ENCODE measurements at regions not wholly inside any gene's neighbourhood (a gene's known extent, or its start where the extent isn't known, plus 50 kb on each side); places are given as distances from the start of the nearest gene placed in this dataset.

- H3K9ac ChIP-seq, result no peak overlapping the region
- no peaks in the 10 kb centered on the region for H3K4me1 ChIP-seq
- H3K9me3 ChIP-seq (ENCODE audit: control insufficient read depth, low read length), result no peaks in the 10 kb centered on the region
- H3K4me2 ChIP-seq (ENCODE audit: low read length), result no peak overlapping the region
- H2AFZ ChIP-seq, result no peak overlapping the region
- H3K4me3 ChIP-seq (ENCODE audit: low read depth, low read length), result no peak overlapping the region
- no peak overlapping the region for H3K27ac ChIP-seq
- no peaks in the 10 kb centered on the region for H3K27me3 ChIP-seq (ENCODE audit: control insufficient read depth, insufficient read depth, low read length)
- no peaks in the 10 kb centered on the region for H3K79me2 ChIP-seq
- no peak for TF ChIP-seq CTCF (IDR thresholded peaks at IDR 0.05)
- H3K36me3 ChIP-seq (ENCODE audit: control insufficient read depth, insufficient read depth, low read length), result no peaks in the 10 kb centered on the region
Measured at GRCh38 chr9:109886041-109886440, 106.0 kb downstream of the PALM2AKAP2 start.

DNA sequence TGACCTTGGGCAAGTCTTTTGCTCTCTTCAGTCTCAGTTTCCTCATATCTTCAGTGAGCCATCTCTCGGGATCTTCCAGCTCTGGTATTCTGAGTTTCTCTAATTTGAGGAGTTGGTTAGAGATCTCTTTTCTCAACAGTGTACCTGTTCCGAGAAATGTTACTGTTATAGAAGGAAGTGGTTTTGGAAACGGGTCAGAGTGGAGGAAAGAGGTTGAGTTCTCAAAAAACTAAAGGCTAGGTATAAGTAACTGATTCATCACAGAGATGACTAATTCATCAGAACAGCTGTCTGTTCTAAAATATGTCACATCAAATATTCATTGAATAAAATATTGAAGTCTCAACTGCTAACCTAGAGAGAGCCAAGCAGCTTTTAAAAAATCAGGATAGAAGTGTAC, 106.6 kb downstream of the PALM2AKAP2 start:
- no peak overlapping the region for H3K9ac ChIP-seq
- no peaks in the 10 kb centered on the region for H3K79me2 ChIP-seq
- H3K4me3 ChIP-seq (ENCODE audit: low read depth, low read length), result no peak overlapping the region
- H3K27me3 ChIP-seq (ENCODE audit: control insufficient read depth, insufficient read depth, low read length), result no peaks in the 10 kb centered on the region
- TF ChIP-seq CTCF (IDR thresholded peaks at IDR 0.05), result no peak
- H3K36me3 ChIP-seq (ENCODE audit: control insufficient read depth, insufficient read depth, low read length), result no peaks in the 10 kb centered on the region
- H2AFZ ChIP-seq, result no peak overlapping the region
- no peaks in the 10 kb centered on the region for H3K4me1 ChIP-seq
- no peak overlapping the region for H3K4me2 ChIP-seq (ENCODE audit: low read length)
- H3K9me3 ChIP-seq (ENCODE audit: control insufficient read depth, low read length), result no peaks in the 10 kb centered on the region
- H3K27ac ChIP-seq, result no peak overlapping the region

GRCh38 chr9:109887079-109887478, 107.1 kb downstream of the PALM2AKAP2 start:
- Histone ChIP-seq H3K79me2 (no peaks in the 10 kb centered on the region), H3K27ac (no peak overlapping the region), H3K4me1 (no peaks in the 10 kb centered on the region), H3K9ac (no peak overlapping the region), H2AFZ (no peak overlapping the region), H3K4me3 (ENCODE audit: low read depth, low read length) (no peak overlapping the region), H3K36me3 (ENCODE audit: control insufficient read depth, insufficient read depth, low read length) (no peaks in the 10 kb centered on the region), H3K9me3 (ENCODE audit: control insufficient read depth, low read length) (no peaks in the 10 kb centered on the region), H3K4me2 (ENCODE audit: low read length) (no peak overlapping the region), H3K27me3 (ENCODE audit: control insufficient read depth, insufficient read depth, low read length) (no peaks in the 10 kb centered on the region)
- TF ChIP-seq CTCF (IDR thresholded peaks at IDR 0.05), result no peak

DNA sequence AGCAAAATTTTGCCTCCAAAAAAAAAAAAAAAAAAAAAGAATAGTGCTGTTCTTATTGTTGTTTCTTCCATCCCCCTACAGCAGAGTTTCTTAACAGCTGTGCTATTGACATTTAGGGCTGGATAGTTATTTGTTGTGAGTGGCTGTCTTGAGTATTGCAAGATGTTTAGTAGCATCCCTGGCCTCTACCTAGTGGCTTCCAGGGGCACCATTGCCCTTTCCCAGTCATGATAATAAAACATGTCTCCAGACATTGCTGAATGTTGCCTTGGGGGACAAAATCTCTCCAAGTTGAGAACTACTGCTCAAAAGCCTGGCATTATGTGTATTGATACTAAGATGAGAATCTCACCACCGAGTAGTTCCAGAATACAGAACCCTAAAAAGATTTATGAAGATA, 108.7 kb downstream of the PALM2AKAP2 start:
- H3K27ac ChIP-seq, result no peak overlapping the region
- TF ChIP-seq CTCF (IDR thresholded peaks at IDR 0.05), result no peak
- H3K4me1 ChIP-seq, result no peaks in the 10 kb centered on the region
- no peaks in the 10 kb centered on the region for H3K36me3 ChIP-seq (ENCODE audit: control insufficient read depth, insufficient read depth, low read length)
- no peak overlapping the region for H3K4me3 ChIP-seq (ENCODE audit: low read depth, low read length)
- H3K4me2 ChIP-seq (ENCODE audit: low read length), result no peak overlapping the region
- H3K27me3 ChIP-seq (ENCODE audit: control insufficient read depth, insufficient read depth, low read length), result no peaks in the 10 kb centered on the region
- H3K9ac ChIP-seq, result no peak overlapping the region
- no peaks in the 10 kb centered on the region for H3K9me3 ChIP-seq (ENCODE audit: control insufficient read depth, low read length)
- H2AFZ ChIP-seq, result no peak overlapping the region
- H3K79me2 ChIP-seq, result no peaks in the 10 kb centered on the region

- no peak for TF ChIP-seq CTCF (IDR thresholded peaks at IDR 0.05)
- H3K4me1 ChIP-seq, result no peaks in the 10 kb centered on the region
Measured at GRCh38 chr9:109889456-109889855, 109.5 kb downstream of the PALM2AKAP2 start.

More at GRCh38 chr9:109889456-109889855, 109.5 kb downstream of the PALM2AKAP2 start:
- no peak overlapping the region for H3K9ac ChIP-seq
- H3K9me3 ChIP-seq (ENCODE audit: control insufficient read depth, low read length), result no peaks in the 10 kb centered on the region
- H3K4me2 ChIP-seq (ENCODE audit: low read length), result no peak overlapping the region
- H2AFZ ChIP-seq, result no peak overlapping the region
- no peaks in the 10 kb centered on the region for H3K79me2 ChIP-seq
- H3K36me3 ChIP-seq (ENCODE audit: control insufficient read depth, insufficient read depth, low read length), result no peaks in the 10 kb centered on the region
- H3K4me3 ChIP-seq (ENCODE audit: low read depth, low read length), result no peak overlapping the region
- no peak overlapping the region for H3K27ac ChIP-seq
- H3K27me3 ChIP-seq (ENCODE audit: control insufficient read depth, insufficient read depth, low read length), result no peaks in the 10 kb centered on the region

Measured in parathyroid adenoma (tissue), 2 donors.